ENCODE measurements at regions not wholly inside any gene's neighbourhood (a gene's known extent, or its start where the extent isn't known, plus 50 kb on each side); places are given as distances from the start of the nearest gene placed in this dataset.

DNA sequence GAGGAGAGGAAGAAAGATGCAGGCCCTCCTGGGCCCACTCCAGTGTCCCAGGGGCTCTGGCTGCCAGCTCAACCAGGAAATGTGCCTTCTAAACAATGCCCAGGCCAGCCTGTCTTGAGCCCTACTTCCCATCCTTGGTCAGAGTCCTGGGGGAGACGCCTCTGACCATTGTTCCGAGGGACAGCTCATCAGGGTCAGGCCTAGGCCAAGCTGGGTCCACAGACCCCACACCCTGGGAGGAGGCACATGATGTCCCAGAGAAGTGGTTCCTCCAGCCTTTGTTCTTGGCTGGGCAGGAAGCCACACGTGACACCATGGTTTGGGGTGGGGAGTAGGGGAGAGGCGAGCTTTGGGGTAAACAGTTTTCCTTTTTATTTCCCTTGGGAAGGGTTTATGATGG lies 102.5 kb downstream of the EFNB1 start:
- Histone ChIP-seq H3K9ac (ENCODE audit: low read length) (no peak overlapping the region), H3K23ac (ENCODE audit: low read length) (no peak overlapping the region), H2BK12ac (ENCODE audit: low read length) (no peak overlapping the region), H2BK5ac (ENCODE audit: low read depth, low read length, poor library complexity) (no peak overlapping the region), H3K4me1 (ENCODE audit: control insufficient read depth in 1 of 2, insufficient read depth in 2 of 2, low read length in 2 of 2) (peaks cover 0 to 2% of the 10 kb centered on the region in 2 experiments), H2AFZ (ENCODE audit: insufficient read depth, low read length, poor library complexity) (no peak overlapping the region), H3K9me3 (ENCODE audit: insufficient read depth, low read depth, low read length) (no peaks in the 10 kb centered on the region), H3K36me3 (ENCODE audit: control insufficient read depth in 1 of 2, insufficient read depth in 2 of 2, low read length in 2 of 2) (no peaks in the 10 kb centered on the region), H3K27ac (ENCODE audit: low read depth, low read length) (no peak overlapping the region), H2AK5ac (ENCODE audit: low read length) (no peak overlapping the region), H3K79me2 (ENCODE audit: control insufficient read depth, insufficient read depth, low read length, poor library complexity) (no peaks in the 10 kb centered on the region), H3K27me3 (ENCODE audit: insufficient read depth, low read length) (no peaks in the 10 kb centered on the region), H2BK120ac (ENCODE audit: insufficient read depth, low read length, poor library complexity) (no peak overlapping the region), H3K14ac (ENCODE audit: low read length) (no peak overlapping the region), H3K4ac (ENCODE audit: low read depth, low read length) (no peak overlapping the region), H3K79me1 (ENCODE audit: low read length) (no peaks in the 10 kb centered on the region), H4K12ac (ENCODE audit: low read depth, low read length) (no peak overlapping the region), H4K91ac (ENCODE audit: low read depth, low read length) (no peak overlapping the region), H3K4me2 (ENCODE audit: low read length) (no peak overlapping the region), H3K4me3 (ENCODE audit: low read depth, low read length) (no peak overlapping the region), H4K8ac (ENCODE audit: low read depth, low read length) (no peak overlapping the region), H3K18ac (ENCODE audit: low read length) (no peak overlapping the region)
- DNase-seq: no peak
- no CpG with 5 or more reads among the region's 4 CpGs for WGBS (ENCODE audit: extremely low coverage, insufficient coverage, insufficient read length)

DNA sequence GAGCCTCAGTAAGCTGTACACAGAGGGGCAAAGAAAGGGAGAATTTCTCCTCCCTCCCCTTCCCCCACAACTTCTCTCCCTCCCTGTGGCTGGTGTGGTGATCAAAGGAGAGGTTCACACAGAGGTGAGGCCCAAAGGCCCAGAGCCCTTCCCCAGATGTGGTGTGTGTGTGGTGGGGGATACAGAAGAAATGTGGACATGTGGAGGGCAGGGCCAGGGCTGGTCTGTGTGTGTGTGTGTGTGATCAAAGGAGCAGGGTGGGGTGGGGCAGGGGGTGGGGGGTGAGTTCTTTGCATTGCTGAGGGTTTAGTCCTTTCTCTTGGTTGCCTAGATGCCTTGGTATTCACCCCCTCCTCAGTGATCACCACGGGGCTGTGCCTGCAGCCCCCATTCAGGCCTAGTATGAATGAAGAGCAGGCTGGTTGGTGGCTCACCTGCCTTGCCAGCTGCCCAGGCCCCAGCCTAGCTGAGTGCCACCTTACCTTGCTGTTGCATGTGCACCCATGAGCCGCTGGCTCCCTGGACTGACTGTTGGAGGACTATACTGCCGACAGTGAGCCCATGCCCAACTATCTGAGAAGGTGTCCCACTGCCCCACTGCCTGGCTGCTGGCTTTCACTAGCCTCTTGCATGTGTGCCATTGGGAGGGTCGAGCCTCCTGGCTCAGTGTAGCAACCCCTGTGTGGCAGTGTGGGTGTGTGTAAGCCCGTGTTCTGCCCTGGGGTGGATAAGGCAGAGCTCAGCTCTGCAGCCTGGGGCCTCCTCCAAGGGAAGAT lies 101.9 kb downstream of the EFNB1 start:
- H3K4me3 ChIP-seq (ENCODE audit: low read depth, low read length): no peak overlapping the region
- H2AFZ ChIP-seq (ENCODE audit: insufficient read depth, low read length, poor library complexity): no peak overlapping the region
- H3K79me2 ChIP-seq (ENCODE audit: control insufficient read depth, insufficient read depth, low read length, poor library complexity): no peaks in the 10 kb centered on the region
- no peak overlapping the region for H2BK5ac ChIP-seq (ENCODE audit: low read depth, low read length, poor library complexity)
- H3K4ac ChIP-seq (ENCODE audit: low read depth, low read length): no peak overlapping the region
- no peak overlapping the region for H4K8ac ChIP-seq (ENCODE audit: low read depth, low read length)
- H3K9ac ChIP-seq (ENCODE audit: low read length): no peak overlapping the region
- H2BK120ac ChIP-seq (ENCODE audit: insufficient read depth, low read length, poor library complexity): no peak overlapping the region
- no peak overlapping the region for H4K91ac ChIP-seq (ENCODE audit: low read depth, low read length)
- WGBS (ENCODE audit: extremely low coverage, insufficient coverage, insufficient read length): no CpG with 5 or more reads among the region's 5 CpGs
- no peaks in the 10 kb centered on the region for H3K27me3 ChIP-seq (ENCODE audit: insufficient read depth, low read length)
- no peak overlapping the region for H3K4me2 ChIP-seq (ENCODE audit: low read length)
- H3K36me3 ChIP-seq (ENCODE audit: control insufficient read depth in 1 of 2, insufficient read depth in 2 of 2, low read length in 2 of 2): no peaks in the 10 kb centered on the region
- H2BK12ac ChIP-seq (ENCODE audit: low read length): no peak overlapping the region
- no peak overlapping the region for H2AK5ac ChIP-seq (ENCODE audit: low read length)
- DNase-seq: no peak
- H3K79me1 ChIP-seq (ENCODE audit: low read length): no peaks in the 10 kb centered on the region
- H3K23ac ChIP-seq (ENCODE audit: low read length): no peak overlapping the region
- H3K14ac ChIP-seq (ENCODE audit: low read length): no peak overlapping the region
- H3K18ac ChIP-seq (ENCODE audit: low read length): no peak overlapping the region
- no peak overlapping the region for H4K12ac ChIP-seq (ENCODE audit: low read depth, low read length)
- no peak overlapping the region for H3K27ac ChIP-seq (ENCODE audit: low read depth, low read length)
- H3K9me3 ChIP-seq (ENCODE audit: insufficient read depth, low read depth, low read length): no peaks in the 10 kb centered on the region
- peaks cover 0 to 2% of the 10 kb centered on the region in 2 experiments for H3K4me1 ChIP-seq (ENCODE audit: control insufficient read depth in 1 of 2, insufficient read depth in 2 of 2, low read length in 2 of 2)

DNA sequence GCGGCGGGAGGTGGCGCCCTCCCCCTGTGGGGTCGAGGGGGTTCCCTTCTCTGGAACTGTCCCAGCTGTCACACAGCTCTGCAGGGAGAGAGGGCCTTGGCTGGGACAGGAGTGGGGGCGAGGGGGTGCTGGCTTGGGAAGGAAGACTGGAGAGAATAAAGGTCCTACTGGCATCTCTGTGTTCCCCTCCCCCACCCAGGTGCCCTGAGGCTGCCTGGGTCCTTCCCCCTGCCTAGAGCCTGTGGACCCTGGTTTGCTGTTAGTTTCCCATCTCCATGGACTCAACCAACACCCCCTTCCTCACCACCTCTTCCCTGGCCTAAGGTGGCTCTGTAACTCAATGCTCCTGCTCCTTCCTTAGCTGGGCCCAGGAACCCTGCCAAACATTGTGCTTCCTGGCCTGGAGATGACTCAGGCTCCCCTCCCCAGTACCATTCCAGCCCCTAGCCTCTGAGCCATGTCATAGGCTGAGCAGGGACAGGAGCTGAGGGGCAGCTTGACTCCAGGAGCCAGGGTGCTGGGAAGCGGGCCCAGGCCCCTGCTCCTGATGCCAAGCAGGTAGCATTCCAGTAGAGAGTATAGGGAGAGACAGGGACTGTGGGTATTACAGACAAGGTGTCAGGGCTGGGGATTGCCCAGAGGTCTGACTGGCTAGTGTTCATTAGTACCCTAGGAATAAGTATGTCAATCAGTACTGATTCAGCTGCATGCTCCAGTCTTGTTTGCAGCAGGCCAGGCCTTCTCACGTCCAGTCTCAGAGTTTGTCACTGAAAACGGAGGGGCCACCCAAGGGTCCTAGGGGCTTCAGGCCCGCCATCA lies 100.7 kb downstream of the EFNB1 start:
- Histone ChIP-seq H2AK5ac (ENCODE audit: low read length) (no peak overlapping the region), H4K91ac (ENCODE audit: low read depth, low read length) (no peak overlapping the region), H3K4ac (ENCODE audit: low read depth, low read length) (no peak overlapping the region), H3K4me2 (ENCODE audit: low read length) (no peak overlapping the region), H3K79me1 (ENCODE audit: low read length) (no peaks in the 10 kb centered on the region), H2BK5ac (ENCODE audit: low read depth, low read length, poor library complexity) (no peak overlapping the region), H2BK12ac (ENCODE audit: low read length) (no peak overlapping the region), H2BK120ac (ENCODE audit: insufficient read depth, low read length, poor library complexity) (no peak overlapping the region), H4K8ac (ENCODE audit: low read depth, low read length) (no peak overlapping the region), H3K23ac (ENCODE audit: low read length) (no peak overlapping the region), H3K36me3 (ENCODE audit: control insufficient read depth in 1 of 2, insufficient read depth in 2 of 2, low read length in 2 of 2) (no peaks in the 10 kb centered on the region), H3K27ac (ENCODE audit: low read depth, low read length) (no peak overlapping the region), H3K14ac (ENCODE audit: low read length) (no peak overlapping the region), H3K18ac (ENCODE audit: low read length) (no peak overlapping the region), H3K79me2 (ENCODE audit: control insufficient read depth, insufficient read depth, low read length, poor library complexity) (no peaks in the 10 kb centered on the region), H3K4me1 (ENCODE audit: control insufficient read depth in 1 of 2, insufficient read depth in 2 of 2, low read length in 2 of 2) (peaks cover 0 to 2% of the 10 kb centered on the region in 2 experiments), H3K9me3 (ENCODE audit: insufficient read depth, low read depth, low read length) (no peaks in the 10 kb centered on the region), H2AFZ (ENCODE audit: insufficient read depth, low read length, poor library complexity) (no peak overlapping the region), H3K27me3 (ENCODE audit: insufficient read depth, low read length) (no peaks in the 10 kb centered on the region), H3K9ac (ENCODE audit: low read length) (no peak overlapping the region), H4K12ac (ENCODE audit: low read depth, low read length) (no peak overlapping the region), H3K4me3 (ENCODE audit: low read depth, low read length) (no peak overlapping the region)
- WGBS (ENCODE audit: extremely low coverage, insufficient coverage, insufficient read length): no CpG with 5 or more reads among the region's 9 CpGs
- peak; percentile 13 to 28 for DNase-seq

DNA sequence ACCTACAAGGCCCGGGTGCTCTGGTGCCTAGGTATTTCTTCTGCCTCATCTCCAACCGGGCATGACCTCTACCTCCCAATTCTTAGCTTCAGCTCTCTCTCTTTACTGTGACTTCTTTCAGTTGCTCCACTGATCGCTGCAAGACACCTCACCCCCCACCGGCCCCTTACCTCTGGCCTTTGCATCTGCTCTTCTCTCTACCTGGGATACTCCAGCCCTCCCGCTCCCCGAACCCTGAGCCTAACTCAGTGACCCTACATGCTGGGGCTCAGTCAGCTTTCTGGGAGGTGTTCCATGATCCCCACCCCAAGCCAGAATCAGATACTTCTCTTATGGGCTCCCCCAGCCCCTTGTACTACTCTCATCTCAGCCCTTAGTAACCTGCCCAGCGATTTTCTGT lies 99.6 kb downstream of the EFNB1 start:
- no peak overlapping the region for H2AFZ ChIP-seq (ENCODE audit: insufficient read depth, low read length, poor library complexity)
- no peak overlapping the region for H4K91ac ChIP-seq (ENCODE audit: low read depth, low read length)
- H2AK5ac ChIP-seq (ENCODE audit: low read length): no peak overlapping the region
- H3K23ac ChIP-seq (ENCODE audit: low read length): no peak overlapping the region
- H3K27ac ChIP-seq (ENCODE audit: low read depth, low read length): no peak overlapping the region
- no peak overlapping the region for H4K12ac ChIP-seq (ENCODE audit: low read depth, low read length)
- no peak overlapping the region for H3K4ac ChIP-seq (ENCODE audit: low read depth, low read length)
- no peak overlapping the region for H3K14ac ChIP-seq (ENCODE audit: low read length)
- no peak overlapping the region for H2BK120ac ChIP-seq (ENCODE audit: insufficient read depth, low read length, poor library complexity)
- DNase-seq: no peak
- H3K18ac ChIP-seq (ENCODE audit: low read length): no peak overlapping the region
- H3K4me3 ChIP-seq (ENCODE audit: low read depth, low read length): no peak overlapping the region
- no peak overlapping the region for H3K4me2 ChIP-seq (ENCODE audit: low read length)
- no peaks in the 10 kb centered on the region for H3K79me1 ChIP-seq (ENCODE audit: low read length)
- no peaks in the 10 kb centered on the region for H3K27me3 ChIP-seq (ENCODE audit: insufficient read depth, low read length)
- H3K36me3 ChIP-seq (ENCODE audit: control insufficient read depth in 1 of 2, insufficient read depth in 2 of 2, low read length in 2 of 2): no peaks in the 10 kb centered on the region
- no peaks in the 10 kb centered on the region for H3K9me3 ChIP-seq (ENCODE audit: insufficient read depth, low read depth, low read length)
- no peak overlapping the region for H2BK12ac ChIP-seq (ENCODE audit: low read length)
- no peak overlapping the region for H3K9ac ChIP-seq (ENCODE audit: low read length)
- no peaks in the 10 kb centered on the region for H3K79me2 ChIP-seq (ENCODE audit: control insufficient read depth, insufficient read depth, low read length, poor library complexity)
- no CpG with 5 or more reads among the region's 7 CpGs for WGBS (ENCODE audit: extremely low coverage, insufficient coverage, insufficient read length)
- H4K8ac ChIP-seq (ENCODE audit: low read depth, low read length): no peak overlapping the region
- H3K4me1 ChIP-seq (ENCODE audit: control insufficient read depth in 1 of 2, insufficient read depth in 2 of 2, low read length in 2 of 2): peaks cover 0 to 2% of the 10 kb centered on the region in 2 experiments
- no peak overlapping the region for H2BK5ac ChIP-seq (ENCODE audit: low read depth, low read length, poor library complexity)
